Ishikawa (cell line): ENCODE measurements at regions not wholly inside any gene's neighbourhood (a gene's known extent, or its start where the extent isn't known, plus 50 kb on each side); places are given as distances from the start of the nearest gene placed in this dataset.

Experiments used
- CEBPB ChIP-seq: IDR thresholded peaks from 2 replicates; pipeline ENCODE4 v1.6.1; 2012
- CREB1 ChIP-seq: IDR thresholded peaks from 2 replicates; pipeline ENCODE4 v1.6.1; 2012; ENCODE audit warnings: low read depth
- EP300 ChIP-seq: IDR thresholded peaks from 2 replicates; pipeline ENCODE4 v1.6.1; 2012; ENCODE audit warnings: borderline replicate concordance
- RAD21 ChIP-seq: IDR thresholded peaks from 2 replicates; pipeline ENCODE4 v1.6.1; 2012; ENCODE audit warnings: low read depth
- REST ChIP-seq: IDR thresholded peaks from 2 replicates; pipeline ENCODE4 v1.6.1; 2012; ENCODE audit warnings: low read depth, mild to moderate bottlenecking
- TAF1 ChIP-seq: IDR thresholded peaks from 2 replicates; pipeline ENCODE4 v1.6.1; 2012; ENCODE audit warnings: low read depth, mild to moderate bottlenecking
- YY1 ChIP-seq: IDR thresholded peaks from 2 replicates; pipeline ENCODE4 v1.6.1; 2012; ENCODE audit warnings: low read depth
- TF ChIP-seq, protein P1 (sequence below): IDR thresholded peaks from 2 replicates; pipeline ENCODE4 v1.6.1; 2012

GRCh38 chr11:71331631-71332030 lies 79.3 kb upstream of the SHANK2 start:
- TF ChIP-seq EP300 (no peak), RAD21 (no peak), TAF1 (no peak), CEBPB (no peak), REST (no peak), YY1 (no peak), CREB1 (no peak)
- TF ChIP-seq, protein P1, sequence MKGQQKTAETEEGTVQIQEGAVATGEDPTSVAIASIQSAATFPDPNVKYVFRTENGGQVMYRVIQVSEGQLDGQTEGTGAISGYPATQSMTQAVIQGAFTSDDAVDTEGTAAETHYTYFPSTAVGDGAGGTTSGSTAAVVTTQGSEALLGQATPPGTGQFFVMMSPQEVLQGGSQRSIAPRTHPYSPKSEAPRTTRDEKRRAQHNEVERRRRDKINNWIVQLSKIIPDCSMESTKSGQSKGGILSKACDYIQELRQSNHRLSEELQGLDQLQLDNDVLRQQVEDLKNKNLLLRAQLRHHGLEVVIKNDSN: no peak
